CD8-positive, alpha-beta memory T cell (primary cell): ENCODE measurements at regions not wholly inside any gene's neighbourhood (a gene's known extent, or its start where the extent isn't known, plus 50 kb on each side); places are given as distances from the start of the nearest gene placed in this dataset.

Experiments
- CTCF ChIA-PET: fragments of 350-600 bp; sonication (Branson Sonifier 250); formaldehyde crosslinking; loops from one replicate; lab custom pipeline; 2021; ENCODE audit warnings: antibody characterized with exemption; lab: Charles Lee
- POLR2A ChIA-PET: fragments of 350-600 bp; sonication (Branson Sonifier 250); formaldehyde crosslinking; loops from one replicate; lab custom pipeline; 2021; ENCODE audit warnings: antibody characterized with exemption; lab: Charles Lee
- DNase-seq, 5 donors: peaks; one replicate each; pipeline versions ENCODE4 v3.0.0 to v3.0.0-alpha.2; 2020 to 2022; ENCODE audit warnings: mixed read lengths in 1 of 5
- H3K27ac ChIP-seq: one replicate; pipeline ENCODE4 v1.7.0; 2013; ENCODE audit warnings: low read depth, mild to moderate bottlenecking, low read length, moderate library complexity
- H3K27me3 ChIP-seq: 2 replicates; pipeline ENCODE4 v1.7.0; 2013; ENCODE audit warnings: low read length, mild to moderate bottlenecking; ENCODE audit not compliant: insufficient read depth, poor library complexity, severe bottlenecking
- H3K36me3 ChIP-seq: 2 replicates; pipeline ENCODE4 v1.7.0; 2013; ENCODE audit warnings: mild to moderate bottlenecking, low read length, moderate library complexity; ENCODE audit not compliant: insufficient read depth
- H3K4me1 ChIP-seq: 2 replicates; pipeline ENCODE4 v1.7.0; 2013; ENCODE audit warnings: mild to moderate bottlenecking, low read length, moderate library complexity; ENCODE audit not compliant: insufficient read depth
- H3K4me3 ChIP-seq: 2 replicates; pipeline ENCODE4 v1.7.0; 2013; ENCODE audit warnings: mild to moderate bottlenecking, low read length
- H3K9me3 ChIP-seq: 2 replicates; pipeline ENCODE4 v1.7.0; 2013; ENCODE audit warnings: mild to moderate bottlenecking, low read length
- H3K27ac Mint-ChIP-seq, 8 donors: one replicate each; pipeline ENCODE4 v1.8.0; 2020 to 2021; ENCODE audit warnings: mixed read lengths in 8 of 8, mild to moderate bottlenecking in 6 of 8, inconsistent platforms in 3 of 8, moderate library complexity in 3 of 8
- H3K27me3 Mint-ChIP-seq, 2 donors: one replicate each; pipeline ENCODE4 v1.8.0; 2020 to 2021; ENCODE audit warnings: mixed read lengths in 2 of 2, mild to moderate bottlenecking in 1 of 2, moderate library complexity in 1 of 2
- H3K36me3 Mint-ChIP-seq, 3 donors: one replicate each; pipeline ENCODE4 v1.8.0; 2020 to 2021; ENCODE audit warnings: mixed read lengths in 3 of 3, inconsistent platforms in 1 of 3, mild to moderate bottlenecking in 1 of 3
- H3K4me1 Mint-ChIP-seq, 3 donors: one replicate each; pipeline ENCODE4 v1.8.0; 2020 to 2021; ENCODE audit warnings: mixed read lengths in 3 of 3, inconsistent platforms in 1 of 3, mild to moderate bottlenecking in 1 of 3
- H3K4me3 Mint-ChIP-seq, 7 donors: one replicate each; pipeline ENCODE4 v1.8.0; 2020 to 2021; ENCODE audit warnings: mixed read lengths in 7 of 7, mild to moderate bottlenecking in 6 of 7, moderate library complexity in 4 of 7, inconsistent platforms in 2 of 7
- H3K9me3 Mint-ChIP-seq, 5 donors: one replicate each; pipeline ENCODE4 v1.8.0; 2020 to 2022; ENCODE audit warnings: mixed read lengths in 5 of 5, mild to moderate bottlenecking in 3 of 5, moderate library complexity in 2 of 5, inconsistent platforms in 1 of 5

GRCh38 chr2:224190234-224190935 lies 151.3 kb upstream of the SERPINE2 start:
- H3K27me3 ChIP-seq, result no peaks in the 10 kb centered on the region
- H3K4me3 Mint-ChIP-seq, result no peak overlapping the region
- H3K27ac ChIP-seq, result no peak overlapping the region
- ChIA-PET CTCF (no interaction called here), POLR2A (no interaction called here)
- no peak overlapping the region for H3K27ac Mint-ChIP-seq
- H3K9me3 ChIP-seq, result no peaks in the 10 kb centered on the region
- H3K4me3 ChIP-seq, result no peak overlapping the region
- H3K4me1 Mint-ChIP-seq, result no peaks in the 10 kb centered on the region
- no peak for DNase-seq
- peaks cover 0 to 10% (median 3%) of the 10 kb centered on the region in 5 donors for H3K9me3 Mint-ChIP-seq
- H3K27me3 Mint-ChIP-seq, result peaks cover 0 to 4% of the 10 kb centered on the region in 2 donors
- no peaks in the 10 kb centered on the region for H3K4me1 ChIP-seq
- no peaks in the 10 kb centered on the region for H3K36me3 Mint-ChIP-seq
- no peaks in the 10 kb centered on the region for H3K36me3 ChIP-seq

DNA sequence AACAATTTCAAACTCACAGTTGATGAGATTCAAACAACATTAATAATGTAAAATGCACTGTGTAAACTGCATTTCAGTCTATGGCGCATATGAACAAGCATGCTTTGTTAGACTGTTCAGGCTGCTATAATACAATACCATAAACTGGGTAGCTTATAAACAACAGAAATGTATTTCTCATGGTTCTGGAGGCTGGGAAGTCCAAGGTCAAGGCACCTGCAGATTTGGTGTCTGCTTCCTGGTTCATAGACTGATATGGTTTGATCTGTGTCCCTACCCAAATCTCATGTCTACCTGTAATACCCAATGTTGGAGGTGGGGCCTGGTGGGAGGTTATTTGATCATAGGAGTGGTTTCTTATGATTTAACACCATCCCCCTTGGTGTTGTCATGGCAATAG lies 148.1 kb upstream of the SERPINE2 start:
- no peak overlapping the region for H3K4me3 Mint-ChIP-seq
- Histone ChIP-seq H3K27me3 (no peaks in the 10 kb centered on the region), H3K4me3 (no peak overlapping the region), H3K36me3 (no peaks in the 10 kb centered on the region), H3K27ac (no peak overlapping the region), H3K4me1 (no peaks in the 10 kb centered on the region), H3K9me3 (no peaks in the 10 kb centered on the region)
- H3K9me3 Mint-ChIP-seq, result peaks cover 0 to 4% (median 3%) of the 10 kb centered on the region in 5 donors
- H3K4me1 Mint-ChIP-seq, result no peaks in the 10 kb centered on the region
- POLR2A ChIA-PET, result no interaction called here
- CTCF ChIA-PET, result no interaction called here
- no peak overlapping the region for H3K27ac Mint-ChIP-seq
- no peaks in the 10 kb centered on the region for H3K36me3 Mint-ChIP-seq
- DNase-seq, result no peak
- H3K27me3 Mint-ChIP-seq, result peaks cover 2 to 7% of the 10 kb centered on the region in 2 donors

DNA sequence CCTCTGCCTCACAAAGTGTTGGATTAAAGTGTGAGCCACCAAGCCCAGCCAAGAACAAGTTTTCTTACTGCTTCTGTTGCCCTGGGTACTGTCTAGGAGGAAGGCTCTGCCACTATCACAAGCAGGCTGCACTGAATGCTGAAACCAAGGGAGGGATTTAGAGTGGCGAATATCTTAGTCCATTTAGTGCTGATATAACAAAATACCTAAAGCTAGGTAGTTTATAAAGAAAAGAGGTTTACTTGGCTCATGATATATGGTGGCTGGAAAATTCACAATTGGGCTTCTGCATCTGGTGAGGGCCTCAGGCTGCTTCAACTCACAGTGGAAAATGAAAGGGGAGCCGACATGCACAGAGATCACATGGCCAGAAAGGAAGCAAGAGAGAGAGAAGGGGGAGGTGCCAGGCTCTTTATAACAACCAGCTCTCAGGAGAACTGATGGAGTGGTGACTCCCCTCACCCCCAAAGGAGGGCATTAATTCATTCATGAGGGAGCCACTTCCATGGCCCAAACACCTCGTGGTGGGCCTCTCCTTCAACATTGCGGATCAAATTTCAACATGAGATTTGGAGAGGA lies 146.0 kb upstream of the SERPINE2 start:
- Mint-ChIP-seq H3K4me3 (no peak overlapping the region), H3K27me3 (peaks cover 4 to 15% of the 10 kb centered on the region in 2 donors), H3K9me3 (peaks cover 0 to 6% (median 3%) of the 10 kb centered on the region in 5 donors), H3K36me3 (no peaks in the 10 kb centered on the region), H3K27ac (no peak overlapping the region), H3K4me1 (no peaks in the 10 kb centered on the region)
- no peak overlapping the region for H3K27ac ChIP-seq
- no peak for DNase-seq
- ChIA-PET POLR2A (no interaction called here), CTCF (no interaction called here)
- no peaks in the 10 kb centered on the region for H3K9me3 ChIP-seq
- H3K4me3 ChIP-seq, result no peak overlapping the region
- no peaks in the 10 kb centered on the region for H3K36me3 ChIP-seq
- H3K27me3 ChIP-seq, result no peaks in the 10 kb centered on the region
- no peaks in the 10 kb centered on the region for H3K4me1 ChIP-seq

DNA sequence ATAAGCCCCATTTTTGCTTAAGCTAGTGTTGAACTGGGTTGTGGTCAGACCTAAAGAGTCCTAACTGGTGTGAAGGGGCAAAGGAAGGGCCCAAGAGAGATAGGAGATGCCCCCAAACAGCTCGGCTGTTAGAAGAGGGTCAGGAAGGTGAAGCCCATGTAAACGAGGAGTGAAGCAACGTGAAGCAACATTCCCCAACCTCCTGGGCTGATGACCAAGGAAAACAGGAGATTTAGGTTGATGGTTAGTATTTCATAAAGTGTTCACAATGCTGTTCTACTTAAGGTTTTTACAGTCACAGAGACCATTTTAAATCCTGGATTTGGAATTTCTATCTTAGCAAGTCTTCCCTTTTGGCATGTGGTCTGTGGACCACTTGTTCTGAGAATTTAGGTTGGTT lies 144.0 kb upstream of the SERPINE2 start:
- Mint-ChIP-seq H3K36me3 (no peaks in the 10 kb centered on the region), H3K4me1 (no peaks in the 10 kb centered on the region), H3K4me3 (no peak overlapping the region), H3K27ac (no peak overlapping the region), H3K27me3 (peaks cover 7 to 10% of the 10 kb centered on the region in 2 donors), H3K9me3 (peaks cover 0 to 6% (median 3%) of the 10 kb centered on the region in 5 donors)
- POLR2A ChIA-PET, result no interaction called here
- no peak for DNase-seq
- no peaks in the 10 kb centered on the region for H3K27me3 ChIP-seq
- no peaks in the 10 kb centered on the region for H3K9me3 ChIP-seq
- no peak overlapping the region for H3K27ac ChIP-seq
- H3K4me1 ChIP-seq, result no peaks in the 10 kb centered on the region
- no peaks in the 10 kb centered on the region for H3K36me3 ChIP-seq
- CTCF ChIA-PET, result no interaction called here
- H3K4me3 ChIP-seq, result no peak overlapping the region

DNA sequence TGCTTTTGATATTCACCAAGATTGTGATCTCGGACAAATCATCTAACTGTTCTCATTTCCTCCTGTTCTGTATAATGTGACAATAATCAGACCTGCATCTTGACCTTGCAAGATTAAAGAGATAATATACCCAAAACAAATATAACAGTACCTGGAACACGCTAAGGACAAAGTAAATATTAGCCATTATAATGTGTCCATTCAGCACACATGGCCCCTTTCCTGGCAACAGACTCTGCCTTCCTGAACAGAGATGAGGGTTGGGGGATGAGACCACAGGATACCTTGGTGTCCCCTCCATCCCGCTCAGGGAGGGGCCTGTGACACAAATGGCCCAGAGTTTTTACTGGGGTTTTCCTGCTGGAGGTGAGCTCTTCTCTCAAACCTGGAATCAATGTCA lies 143.4 kb upstream of the SERPINE2 start:
- H3K4me1 Mint-ChIP-seq, result no peaks in the 10 kb centered on the region
- Histone ChIP-seq H3K36me3 (no peaks in the 10 kb centered on the region), H3K27ac (no peak overlapping the region), H3K9me3 (no peaks in the 10 kb centered on the region), H3K27me3 (no peaks in the 10 kb centered on the region), H3K4me1 (no peaks in the 10 kb centered on the region), H3K4me3 (no peak overlapping the region)
- H3K9me3 Mint-ChIP-seq, result peaks cover 0 to 6% (median under 1%) of the 10 kb centered on the region in 5 donors
- no peak for DNase-seq
- H3K4me3 Mint-ChIP-seq, result no peak overlapping the region
- H3K36me3 Mint-ChIP-seq, result no peaks in the 10 kb centered on the region
- H3K27me3 Mint-ChIP-seq, result peaks cover 7 to 14% of the 10 kb centered on the region in 2 donors
- CTCF ChIA-PET, result no interaction called here
- H3K27ac Mint-ChIP-seq, result no peak overlapping the region
- POLR2A ChIA-PET, result no interaction called here

GRCh38 chr2:224181534-224182155 lies 142.6 kb upstream of the SERPINE2 start:
- Histone ChIP-seq H3K36me3 (no peaks in the 10 kb centered on the region), H3K4me3 (no peak overlapping the region), H3K27me3 (no peaks in the 10 kb centered on the region), H3K9me3 (no peaks in the 10 kb centered on the region), H3K27ac (no peak overlapping the region), H3K4me1 (no peaks in the 10 kb centered on the region)
- H3K4me3 Mint-ChIP-seq, result no peak overlapping the region
- no peaks in the 10 kb centered on the region for H3K4me1 Mint-ChIP-seq
- ChIA-PET POLR2A (no interaction called here), CTCF (no interaction called here)
- DNase-seq, result no peak
- H3K36me3 Mint-ChIP-seq, result no peaks in the 10 kb centered on the region
- H3K27me3 Mint-ChIP-seq, result peaks cover 7 to 19% of the 10 kb centered on the region in 2 donors
- H3K27ac Mint-ChIP-seq, result no peak overlapping the region
- H3K9me3 Mint-ChIP-seq, result peaks cover 0 to 5% (median 0%) of the 10 kb centered on the region in 5 donors

DNA sequence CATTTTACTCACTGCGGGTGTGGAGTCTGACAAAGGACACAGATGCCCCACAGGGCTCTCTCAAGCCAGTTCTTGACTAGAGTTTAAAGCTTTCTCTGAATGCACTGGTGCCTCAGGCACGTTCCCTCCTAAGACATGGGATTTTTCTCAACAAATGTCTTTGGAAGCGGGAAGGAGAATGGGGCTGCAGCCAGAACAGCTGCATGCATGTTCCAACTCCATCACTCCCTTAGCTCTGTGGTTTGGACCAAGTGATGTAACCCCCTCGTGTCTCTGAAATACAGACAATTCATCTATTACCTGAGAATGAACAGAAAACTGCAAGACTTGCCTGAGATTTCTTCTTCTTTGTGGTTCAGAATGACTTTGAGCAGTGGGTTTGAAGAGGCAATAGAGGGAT lies 141.7 kb upstream of the SERPINE2 start:
- H3K4me1 Mint-ChIP-seq, result no peaks in the 10 kb centered on the region
- H3K27ac ChIP-seq, result no peak overlapping the region
- no peak for DNase-seq
- H3K4me3 Mint-ChIP-seq, result no peak overlapping the region
- H3K27ac Mint-ChIP-seq, result no peak overlapping the region
- POLR2A ChIA-PET, result no interaction called here
- H3K27me3 Mint-ChIP-seq, result peaks cover 7 to 27% of the 10 kb centered on the region in 2 donors
- H3K4me1 ChIP-seq, result no peaks in the 10 kb centered on the region
- H3K4me3 ChIP-seq, result no peak overlapping the region
- H3K9me3 ChIP-seq, result no peaks in the 10 kb centered on the region
- no peaks in the 10 kb centered on the region for H3K27me3 ChIP-seq
- H3K36me3 Mint-ChIP-seq, result no peaks in the 10 kb centered on the region
- no peaks in the 10 kb centered on the region for H3K36me3 ChIP-seq
- CTCF ChIA-PET, result no interaction called here
- H3K9me3 Mint-ChIP-seq, result peaks cover 0 to 1% (median 0%) of the 10 kb centered on the region in 5 donors

DNA sequence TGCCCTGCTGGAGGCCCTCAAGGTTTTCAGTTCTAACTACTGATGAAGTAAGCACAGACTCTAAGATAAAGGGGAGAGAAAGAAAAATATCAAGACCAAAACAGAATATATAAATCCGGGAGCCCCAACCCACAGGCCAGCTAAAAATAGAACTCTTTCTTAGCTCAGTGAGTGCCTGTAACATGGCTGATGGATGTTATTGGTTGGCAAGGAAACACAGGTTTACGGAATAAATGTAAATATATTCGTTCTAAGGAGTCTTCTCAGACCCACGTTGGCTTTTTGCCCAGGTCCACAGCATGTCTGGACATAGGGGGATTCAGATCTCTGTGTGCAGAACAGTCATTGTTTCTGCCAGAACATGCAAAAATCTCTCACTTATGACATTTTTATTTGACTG lies 139.0 kb upstream of the SERPINE2 start:
- CTCF ChIA-PET, result no interaction called here
- no peaks in the 10 kb centered on the region for H3K36me3 ChIP-seq
- no peak for DNase-seq

More for the DNA sequence above, 139.0 kb upstream of the SERPINE2 start:
- H3K4me1 ChIP-seq, result no peaks in the 10 kb centered on the region
- H3K27ac Mint-ChIP-seq, result no peak overlapping the region
- no peak overlapping the region for H3K4me3 ChIP-seq
- H3K27me3 Mint-ChIP-seq, result peaks cover 10 to 43% of the 10 kb centered on the region in 2 donors
- no peak overlapping the region for H3K27ac ChIP-seq
- H3K27me3 ChIP-seq, result no peaks in the 10 kb centered on the region
- peaks cover 0 to 1% (median 0%) of the 10 kb centered on the region in 5 donors for H3K9me3 Mint-ChIP-seq
- H3K4me1 Mint-ChIP-seq, result no peaks in the 10 kb centered on the region
- no peaks in the 10 kb centered on the region for H3K9me3 ChIP-seq
- H3K4me3 Mint-ChIP-seq, result no peak overlapping the region
- POLR2A ChIA-PET, result no interaction called here
- H3K36me3 Mint-ChIP-seq, result no peaks in the 10 kb centered on the region
